GM13977 (cell line): ENCODE measurements at regions not wholly inside any gene's neighbourhood (a gene's known extent, or its start where the extent isn't known, plus 50 kb on each side); places are given as distances from the start of the nearest gene placed in this dataset.

Experiments used
- DNase-seq: peaks from one replicate; pipeline ENCODE4 v3.0.0; 2012; ENCODE audit warnings: low spot score
- in situ Hi-C: fragments of 300-500 bp; cut with MboI; formaldehyde crosslinking; loops from one replicate; pipeline ENCODE4 v1.12.0; 2022; ENCODE audit warnings: low sequenced_read_pairs, low pct_unique_long_range_greater_than_20kb, mixed read lengths, inconsistent platforms; ENCODE audit not compliant: unreplicated experiment
- TF ChIP-seq, protein P1 (sequence below): IDR thresholded peaks from 2 replicates; pipeline ENCODE4 v1.5.1; 2012; ENCODE audit warnings: mild to moderate bottlenecking, control low read depth; ENCODE audit not compliant: insufficient read depth; ENCODE audit errors: extremely low read depth, missing control alignments

DNA sequence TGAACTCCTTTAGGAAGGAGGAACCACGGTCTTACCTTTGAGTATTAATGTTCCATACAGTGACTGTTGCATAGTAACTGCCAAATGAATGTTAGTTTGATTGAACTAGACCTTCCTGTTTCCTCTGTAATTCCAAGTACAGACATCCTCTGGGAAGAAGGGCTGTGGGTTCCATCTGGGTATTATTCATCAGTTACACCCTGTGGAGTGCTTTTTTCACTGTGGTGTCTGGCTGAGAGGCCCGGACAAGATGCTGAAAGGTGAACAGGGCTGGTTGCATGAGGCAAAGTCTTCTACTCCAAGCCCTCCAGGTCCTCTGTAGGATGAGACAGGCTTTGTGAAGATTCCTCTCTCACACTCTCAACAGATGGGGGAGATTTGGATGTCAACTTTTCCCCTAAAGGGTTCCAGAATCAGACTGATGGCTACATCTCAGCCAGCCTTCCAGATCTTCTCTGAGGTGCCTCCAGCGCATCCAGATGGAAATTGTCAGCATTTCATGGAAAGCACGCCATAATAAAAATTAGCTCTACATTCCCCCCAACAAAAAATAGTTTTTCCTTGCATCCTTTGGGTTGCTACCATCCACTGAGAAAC lies 230.9 kb downstream of the GAS1 start:
- in situ Hi-C loops, result no loop called here
- TF ChIP-seq, protein P1, sequence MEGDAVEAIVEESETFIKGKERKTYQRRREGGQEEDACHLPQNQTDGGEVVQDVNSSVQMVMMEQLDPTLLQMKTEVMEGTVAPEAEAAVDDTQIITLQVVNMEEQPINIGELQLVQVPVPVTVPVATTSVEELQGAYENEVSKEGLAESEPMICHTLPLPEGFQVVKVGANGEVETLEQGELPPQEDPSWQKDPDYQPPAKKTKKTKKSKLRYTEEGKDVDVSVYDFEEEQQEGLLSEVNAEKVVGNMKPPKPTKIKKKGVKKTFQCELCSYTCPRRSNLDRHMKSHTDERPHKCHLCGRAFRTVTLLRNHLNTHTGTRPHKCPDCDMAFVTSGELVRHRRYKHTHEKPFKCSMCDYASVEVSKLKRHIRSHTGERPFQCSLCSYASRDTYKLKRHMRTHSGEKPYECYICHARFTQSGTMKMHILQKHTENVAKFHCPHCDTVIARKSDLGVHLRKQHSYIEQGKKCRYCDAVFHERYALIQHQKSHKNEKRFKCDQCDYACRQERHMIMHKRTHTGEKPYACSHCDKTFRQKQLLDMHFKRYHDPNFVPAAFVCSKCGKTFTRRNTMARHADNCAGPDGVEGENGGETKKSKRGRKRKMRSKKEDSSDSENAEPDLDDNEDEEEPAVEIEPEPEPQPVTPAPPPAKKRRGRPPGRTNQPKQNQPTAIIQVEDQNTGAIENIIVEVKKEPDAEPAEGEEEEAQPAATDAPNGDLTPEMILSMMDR, result no peak
- no peak for DNase-seq

DNA sequence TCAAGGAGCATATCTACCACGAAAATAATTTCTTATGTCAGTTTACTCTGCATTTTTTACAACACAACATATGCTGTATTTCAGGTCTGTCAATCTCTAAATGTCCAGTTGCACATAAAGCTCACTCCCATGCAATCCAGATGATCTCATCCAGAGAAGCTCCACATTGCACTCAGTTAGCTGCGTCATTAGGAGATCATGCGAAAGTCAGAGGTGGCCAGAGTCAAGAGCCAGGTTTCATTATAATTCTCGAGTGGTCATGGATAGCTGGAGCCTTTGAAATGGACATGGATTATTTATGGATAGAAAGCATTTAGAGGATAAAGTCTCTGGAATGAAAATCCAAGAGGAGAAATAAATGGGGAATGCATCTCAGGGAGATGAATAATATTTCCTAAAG lies 232.3 kb downstream of the GAS1 start:
- in situ Hi-C loops, result no loop called here
- TF ChIP-seq, protein P1, result no peak
- DNase-seq, result no peak

DNA sequence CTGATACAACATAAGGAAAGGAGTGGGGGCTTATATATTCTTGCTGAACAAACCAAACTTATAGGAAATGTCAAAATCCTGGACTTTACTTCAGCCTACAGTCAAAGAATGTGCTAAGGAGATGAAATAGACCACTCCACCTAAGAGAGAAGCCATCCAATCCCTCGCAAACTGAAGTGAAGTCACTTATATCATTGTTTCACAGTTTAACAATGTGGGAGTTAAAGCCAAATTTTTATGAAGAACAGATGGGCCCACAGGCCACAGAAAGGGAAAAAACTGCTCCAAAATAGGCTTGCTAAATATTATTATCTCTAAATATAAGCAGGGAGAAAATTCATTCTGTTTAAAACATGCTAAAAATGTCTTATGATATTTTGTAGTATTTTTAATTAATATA lies 233.3 kb downstream of the GAS1 start:
- no peak for DNase-seq
- in situ Hi-C loops, result no loop called here
- TF ChIP-seq, protein P1, result no peak

DNA sequence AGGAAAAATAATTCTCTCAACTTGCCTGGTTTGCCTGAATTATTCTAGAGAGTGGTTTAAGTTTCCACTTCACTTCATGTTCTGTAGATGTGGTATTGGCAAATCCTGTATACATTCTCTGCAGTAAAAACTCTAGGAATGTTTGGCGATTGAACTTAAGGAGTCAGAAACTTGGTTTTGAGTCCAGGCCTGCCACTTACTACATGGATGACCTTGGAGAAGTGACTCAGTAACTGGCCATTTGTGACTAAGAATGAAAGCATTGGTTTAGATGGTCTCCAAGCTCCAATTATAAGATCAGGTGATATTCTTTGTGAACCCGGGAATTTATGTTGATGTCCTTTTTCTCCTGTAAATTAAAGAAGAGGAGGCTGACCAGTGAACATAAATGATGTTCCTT lies 233.8 kb downstream of the GAS1 start:
- no peak for DNase-seq
- in situ Hi-C loops, result no loop called here
- TF ChIP-seq, protein P1, result no peak

DNA sequence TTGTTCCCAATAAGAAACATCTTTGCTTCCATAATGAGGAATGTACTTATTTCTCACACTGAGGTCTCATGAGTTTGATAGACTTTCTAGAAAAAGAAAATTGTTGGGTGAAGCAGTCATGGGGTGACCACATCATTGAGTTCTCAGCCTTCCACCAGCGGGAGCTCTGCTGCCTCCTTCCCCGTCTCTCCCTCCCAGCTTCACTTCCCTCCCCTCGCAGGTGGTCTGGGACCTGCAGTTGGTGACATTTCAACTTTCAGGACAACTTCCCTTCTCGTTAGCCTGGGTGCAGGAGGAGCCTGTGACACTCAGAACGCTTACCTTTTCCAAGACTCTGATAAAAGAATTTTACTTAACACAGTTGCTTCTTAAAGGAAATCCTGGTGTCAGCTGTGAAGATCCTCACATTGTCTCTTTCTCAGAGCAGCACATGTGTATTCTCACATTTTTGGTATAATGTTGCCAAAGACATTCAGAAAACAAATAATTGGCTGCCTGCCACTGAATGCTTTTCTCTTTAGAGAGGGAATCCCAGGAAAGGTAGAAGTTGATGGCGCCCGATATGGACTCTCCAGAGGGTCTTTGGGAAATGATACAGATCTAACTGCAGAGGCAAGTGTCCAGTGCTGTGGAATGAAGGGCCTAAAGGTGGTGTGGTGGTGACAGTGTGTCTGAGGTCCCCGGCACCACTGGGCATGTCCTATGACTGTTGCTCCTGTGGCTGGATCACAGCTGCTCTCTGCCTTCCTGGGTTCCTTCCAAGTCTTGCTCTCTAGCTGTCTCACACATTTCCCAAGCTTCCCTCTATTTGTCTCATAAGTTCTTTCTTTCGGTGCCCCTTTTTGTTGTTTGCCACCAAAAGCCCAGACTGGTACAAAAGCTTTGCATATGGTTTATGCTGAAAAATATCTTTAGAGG lies 238.1 kb downstream of the GAS1 start:
- TF ChIP-seq, protein P1, result no peak
- in situ Hi-C loops, result no loop called here
- DNase-seq, result no peak

DNA sequence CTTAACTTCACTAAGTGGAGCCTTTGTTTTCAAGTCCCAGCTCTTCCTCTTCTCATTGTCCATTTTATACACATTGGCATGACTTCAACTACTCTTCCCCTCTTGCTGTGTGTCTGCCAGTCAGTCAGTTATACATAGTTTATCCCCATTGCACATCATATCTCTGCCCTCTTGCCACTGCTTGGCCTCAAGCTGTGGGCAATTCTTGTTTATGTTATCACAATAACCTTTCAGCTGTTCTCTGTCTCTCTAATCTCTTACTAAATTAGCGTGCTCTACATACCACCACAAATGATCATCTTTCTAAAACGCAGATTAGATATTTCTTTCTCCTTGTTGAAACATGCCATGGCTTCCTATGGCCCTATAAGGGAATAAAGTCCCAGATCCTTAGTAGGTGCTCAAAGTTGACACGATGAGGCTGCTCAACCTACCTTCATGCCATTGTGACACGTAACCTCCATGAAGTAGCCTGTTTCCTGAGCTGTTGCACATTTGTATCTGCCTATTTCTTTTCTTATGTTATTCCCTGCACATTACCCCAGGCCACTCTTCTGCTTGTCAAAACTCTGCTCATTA lies 239.3 kb downstream of the GAS1 start:
- in situ Hi-C loops, result no loop called here
- DNase-seq, result no peak
- TF ChIP-seq, protein P1, result no peak
